WTC11 (cell line): ENCODE measurements at regions not wholly inside any gene's neighbourhood (a gene's known extent, or its start where the extent isn't known, plus 50 kb on each side); places are given as distances from the start of the nearest gene placed in this dataset.
A peak's percentile ranks its signal among the peaks of the same experiment; 100 is the strongest.

ENCODE experiments used
- ATAC-seq: fragments of 200-7000 bp; cut with Tn5 transposase; 2 replicates; pipeline ENCODE4 v1.10.0; 2021; ENCODE audit warnings: mild to moderate bottlenecking, moderate library complexity
- CTCF ChIA-PET: fragments of 300-600 bp; sonication (Branson Sonifier 250); formaldehyde crosslinking; loops from one replicate; lab custom pipeline; 2021; ENCODE audit warnings: antibody characterized with exemption; lab: Charles Lee
- POLR2A ChIA-PET: fragments of 350-600 bp; sonication (Branson Sonifier 250); formaldehyde crosslinking; loops from one replicate; lab custom pipeline; 2021; ENCODE audit warnings: antibody characterized with exemption; lab: Charles Lee
- DNase-seq: peaks from one replicate; pipeline ENCODE4 v3.0.0; 2021; ENCODE audit warnings: low spot score
- H3K27ac Mint-ChIP-seq: 2 replicates; pipeline ENCODE4 v1.8.0; 2021; ENCODE audit warnings: mixed read lengths
- H3K27me3 Mint-ChIP-seq: 2 replicates; pipeline ENCODE4 v1.8.0; 2021; ENCODE audit warnings: low read depth, mild to moderate bottlenecking, moderate library complexity, mixed read lengths
- H3K36me3 Mint-ChIP-seq: 2 replicates; pipeline ENCODE4 v1.8.0; 2021; ENCODE audit warnings: mixed read lengths
- H3K4me1 Mint-ChIP-seq: 2 replicates; pipeline ENCODE4 v1.8.0; 2022; ENCODE audit warnings: mixed read lengths
- H3K4me3 Mint-ChIP-seq: 2 replicates; pipeline ENCODE4 v1.8.0; 2021; ENCODE audit warnings: mild to moderate bottlenecking, moderate library complexity, mixed read lengths
- H3K9me3 Mint-ChIP-seq: 2 replicates; pipeline ENCODE4 v1.8.0; 2021; ENCODE audit warnings: mixed read lengths
- ATF1 ChIP-seq: sonication (generic); formaldehyde crosslinking; IDR thresholded peaks from 2 replicates; pipeline ENCODE4 v1.8.1; 2023; ENCODE audit warnings: mild to moderate bottlenecking, moderate library complexity, missing genetic modification reagents
- CREB1 ChIP-seq: sonication (generic); formaldehyde crosslinking; IDR thresholded peaks from 2 replicates; pipeline ENCODE4 v1.8.0; 2023; ENCODE audit warnings: mild to moderate bottlenecking, missing genetic modification reagents
- CREM ChIP-seq: sonication (generic); formaldehyde crosslinking; IDR thresholded peaks from 2 replicates; pipeline ENCODE4 v1.8.1; 2022; ENCODE audit warnings: mild to moderate bottlenecking, missing genetic modification reagents, moderate library complexity
- ELF4 ChIP-seq: sonication (generic); formaldehyde crosslinking; IDR thresholded peaks from 2 replicates; pipeline ENCODE4 v1.8.1; 2022; ENCODE audit warnings: low read depth, mild to moderate bottlenecking, moderate library complexity, missing genetic modification reagents
- EMX1 ChIP-seq: fragments of 250-450 bp; sonication (Bioruptor Pico); IDR thresholded peaks from 2 replicates; pipeline ENCODE4 v1.8.0; 2021; ENCODE audit warnings: mild to moderate bottlenecking
- GRHL2 ChIP-seq: fragments of 250-450 bp; sonication (Bioruptor Pico); IDR thresholded peaks from 2 replicates; pipeline ENCODE4 v1.8.0; 2022; ENCODE audit warnings: mild to moderate bottlenecking, moderate library complexity; ENCODE audit not compliant: insufficient replicate concordance, severe bottlenecking
- JAZF1 ChIP-seq: fragments of 250-450 bp; sonication (Bioruptor Pico); IDR thresholded peaks from 2 replicates; pipeline ENCODE4 v1.9.0; 2021; ENCODE audit warnings: moderate library complexity, mild to moderate bottlenecking, inconsistent platforms
- KAT7 ChIP-seq: sonication (generic); formaldehyde crosslinking; IDR thresholded peaks from 2 replicates; pipeline ENCODE4 v1.8.1; 2023; ENCODE audit warnings: missing genetic modification reagents, mild to moderate bottlenecking, borderline replicate concordance
- NFATC4 ChIP-seq: fragments of 250-450 bp; sonication (Bioruptor Pico); IDR thresholded peaks from 2 replicates; pipeline ENCODE4 v1.9.0; 2021; ENCODE audit warnings: mild to moderate bottlenecking
- NFE2L1 ChIP-seq: sonication (generic); formaldehyde crosslinking; IDR thresholded peaks from 2 replicates; pipeline ENCODE4 v1.8.1; 2023; ENCODE audit warnings: missing genetic modification reagents
- NR3C1 ChIP-seq: sonication (generic); formaldehyde crosslinking; conservative IDR thresholded peaks from 2 replicates; pipeline ENCODE4 v1.8.1; 2023; ENCODE audit warnings: low read depth, mild to moderate bottlenecking, missing genetic modification reagents
- PRRX2 ChIP-seq: fragments of 250-450 bp; sonication (Bioruptor Pico); IDR thresholded peaks from 2 replicates; pipeline ENCODE4 v1.8.0; 2021; ENCODE audit warnings: mild to moderate bottlenecking
- RELA ChIP-seq: sonication (generic); formaldehyde crosslinking; IDR thresholded peaks from 2 replicates; pipeline ENCODE4 v1.8.1; 2022; ENCODE audit warnings: missing genetic modification reagents, mild to moderate bottlenecking, borderline replicate concordance
- SOX15 ChIP-seq: fragments of 250-450 bp; sonication (Bioruptor Pico); IDR thresholded peaks from 2 replicates; pipeline ENCODE4 v1.9.0; 2021; ENCODE audit warnings: mild to moderate bottlenecking
- SP1 ChIP-seq: sonication (generic); formaldehyde crosslinking; conservative IDR thresholded peaks from 2 replicates; pipeline ENCODE4 v1.8.1; 2022; ENCODE audit warnings: missing genetic modification reagents
- ZNF423 ChIP-seq: fragments of 250-450 bp; sonication (Bioruptor Pico); IDR thresholded peaks from 2 replicates; pipeline ENCODE4 v2.1.2; 2022; ENCODE audit warnings: mild to moderate bottlenecking, moderate library complexity
- TF ChIP-seq, protein P1 (sequence below): fragments of 250-450 bp; sonication (Bioruptor Pico); IDR thresholded peaks from 2 replicates; pipeline ENCODE4 v1.8.0; 2021; ENCODE audit warnings: mild to moderate bottlenecking
- TF ChIP-seq, protein P2 (sequence below): sonication (generic); formaldehyde crosslinking; IDR thresholded peaks from 2 replicates; pipeline ENCODE4 v1.8.1; 2022; ENCODE audit warnings: low read depth, mild to moderate bottlenecking, moderate library complexity, missing genetic modification reagents, borderline replicate concordance
- TF ChIP-seq, protein P3 (sequence below): sonication (generic); formaldehyde crosslinking; IDR thresholded peaks from 2 replicates; pipeline ENCODE4 v1.8.1; 2023; ENCODE audit warnings: mild to moderate bottlenecking, missing genetic modification reagents, moderate library complexity
- TF ChIP-seq, protein P4 (sequence below): sonication (generic); formaldehyde crosslinking; IDR thresholded peaks from 2 replicates; pipeline ENCODE4 v1.8.1; 2023; ENCODE audit warnings: mild to moderate bottlenecking, missing genetic modification reagents
- TF ChIP-seq, protein P5 (sequence below): fragments of 250-450 bp; sonication (Bioruptor Pico); IDR thresholded peaks from 2 replicates; pipeline ENCODE4 v2.1.2; 2022; ENCODE audit warnings: mild to moderate bottlenecking, moderate library complexity
- TF ChIP-seq, protein P6 (sequence below): sonication (generic); formaldehyde crosslinking; conservative IDR thresholded peaks from 2 replicates; pipeline ENCODE4 v1.8.1; 2023; ENCODE audit warnings: mild to moderate bottlenecking, low read depth, missing genetic modification reagents, moderate library complexity

DNA sequence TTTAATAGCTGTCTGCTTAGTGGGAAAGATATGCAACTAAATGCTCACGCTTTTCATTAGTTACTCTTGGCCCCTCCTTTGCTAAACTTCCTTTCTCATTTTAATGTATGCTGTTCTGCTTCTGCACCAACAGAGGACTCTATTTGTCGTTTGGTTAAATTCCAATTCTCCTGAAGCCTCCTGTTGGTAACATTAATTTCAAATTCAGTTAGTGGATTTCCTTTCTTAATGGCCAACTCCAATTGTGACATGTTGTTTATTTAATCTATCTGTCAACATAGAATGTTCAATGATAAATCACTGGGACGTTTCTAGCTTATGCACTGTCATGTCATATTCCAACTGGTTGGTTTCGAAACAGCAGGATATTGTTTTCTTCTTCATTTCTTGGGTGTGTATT lies 467.4 kb upstream of the BCHE start:
- Mint-ChIP-seq H3K4me1 (peaks cover 8% of the 10 kb centered on the region), H3K27ac (no peak overlapping the region), H3K27me3 (no peaks in the 10 kb centered on the region), H3K4me3 (no peak overlapping the region), H3K9me3 (peaks cover under 1% of the 10 kb centered on the region; the same call in 1 of the 2 replicates), H3K36me3 (no peaks in the 10 kb centered on the region)
- TF ChIP-seq, protein P1, sequence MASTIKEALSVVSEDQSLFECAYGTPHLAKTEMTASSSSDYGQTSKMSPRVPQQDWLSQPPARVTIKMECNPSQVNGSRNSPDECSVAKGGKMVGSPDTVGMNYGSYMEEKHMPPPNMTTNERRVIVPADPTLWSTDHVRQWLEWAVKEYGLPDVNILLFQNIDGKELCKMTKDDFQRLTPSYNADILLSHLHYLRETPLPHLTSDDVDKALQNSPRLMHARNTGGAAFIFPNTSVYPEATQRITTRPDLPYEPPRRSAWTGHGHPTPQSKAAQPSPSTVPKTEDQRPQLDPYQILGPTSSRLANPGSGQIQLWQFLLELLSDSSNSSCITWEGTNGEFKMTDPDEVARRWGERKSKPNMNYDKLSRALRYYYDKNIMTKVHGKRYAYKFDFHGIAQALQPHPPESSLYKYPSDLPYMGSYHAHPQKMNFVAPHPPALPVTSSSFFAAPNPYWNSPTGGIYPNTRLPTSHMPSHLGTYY (CRISPR knock-in tag), result no peak
- TF ChIP-seq RELA (no peak), ZNF423 (CRISPR knock-in tag) (no peak), ATF1 (CRISPR knock-in tag) (no peak), NR3C1 (no peak), SP1 (CRISPR knock-in tag) (no peak), ELF4 (CRISPR knock-in tag) (no peak), PRRX2 (CRISPR knock-in tag) (no peak), NFATC4 (CRISPR knock-in tag) (no peak), GRHL2 (no peak), EMX1 (CRISPR knock-in tag) (no peak), SOX15 (no peak)
- TF ChIP-seq, protein P2, sequence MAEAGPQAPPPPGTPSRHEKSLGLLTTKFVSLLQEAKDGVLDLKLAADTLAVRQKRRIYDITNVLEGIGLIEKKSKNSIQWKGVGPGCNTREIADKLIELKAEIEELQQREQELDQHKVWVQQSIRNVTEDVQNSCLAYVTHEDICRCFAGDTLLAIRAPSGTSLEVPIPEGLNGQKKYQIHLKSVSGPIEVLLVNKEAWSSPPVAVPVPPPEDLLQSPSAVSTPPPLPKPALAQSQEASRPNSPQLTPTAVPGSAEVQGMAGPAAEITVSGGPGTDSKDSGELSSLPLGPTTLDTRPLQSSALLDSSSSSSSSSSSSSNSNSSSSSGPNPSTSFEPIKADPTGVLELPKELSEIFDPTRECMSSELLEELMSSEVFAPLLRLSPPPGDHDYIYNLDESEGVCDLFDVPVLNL, result no peak
- TF ChIP-seq, protein P3, sequence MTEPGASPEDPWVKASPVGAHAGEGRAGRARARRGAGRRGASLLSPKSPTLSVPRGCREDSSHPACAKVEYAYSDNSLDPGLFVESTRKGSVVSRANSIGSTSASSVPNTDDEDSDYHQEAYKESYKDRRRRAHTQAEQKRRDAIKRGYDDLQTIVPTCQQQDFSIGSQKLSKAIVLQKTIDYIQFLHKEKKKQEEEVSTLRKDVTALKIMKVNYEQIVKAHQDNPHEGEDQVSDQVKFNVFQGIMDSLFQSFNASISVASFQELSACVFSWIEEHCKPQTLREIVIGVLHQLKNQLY (CRISPR knock-in tag), result no peak
- TF ChIP-seq, protein P4, sequence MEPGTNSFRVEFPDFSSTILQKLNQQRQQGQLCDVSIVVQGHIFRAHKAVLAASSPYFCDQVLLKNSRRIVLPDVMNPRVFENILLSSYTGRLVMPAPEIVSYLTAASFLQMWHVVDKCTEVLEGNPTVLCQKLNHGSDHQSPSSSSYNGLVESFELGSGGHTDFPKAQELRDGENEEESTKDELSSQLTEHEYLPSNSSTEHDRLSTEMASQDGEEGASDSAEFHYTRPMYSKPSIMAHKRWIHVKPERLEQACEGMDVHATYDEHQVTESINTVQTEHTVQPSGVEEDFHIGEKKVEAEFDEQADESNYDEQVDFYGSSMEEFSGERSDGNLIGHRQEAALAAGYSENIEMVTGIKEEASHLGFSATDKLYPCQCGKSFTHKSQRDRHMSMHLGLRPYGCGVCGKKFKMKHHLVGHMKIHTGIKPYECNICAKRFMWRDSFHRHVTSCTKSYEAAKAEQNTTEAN (CRISPR knock-in tag), result no peak
- CTCF ChIA-PET, result interaction anchor here (1.4 kb wide), 1 partner anchor 13 kb away, joined by 3 read pairs; no protein-coding TSS in a partner anchor
- ATAC-seq (peak; percentile 65), DNase-seq (no peak)
- POLR2A ChIA-PET, result no interaction called here

DNA sequence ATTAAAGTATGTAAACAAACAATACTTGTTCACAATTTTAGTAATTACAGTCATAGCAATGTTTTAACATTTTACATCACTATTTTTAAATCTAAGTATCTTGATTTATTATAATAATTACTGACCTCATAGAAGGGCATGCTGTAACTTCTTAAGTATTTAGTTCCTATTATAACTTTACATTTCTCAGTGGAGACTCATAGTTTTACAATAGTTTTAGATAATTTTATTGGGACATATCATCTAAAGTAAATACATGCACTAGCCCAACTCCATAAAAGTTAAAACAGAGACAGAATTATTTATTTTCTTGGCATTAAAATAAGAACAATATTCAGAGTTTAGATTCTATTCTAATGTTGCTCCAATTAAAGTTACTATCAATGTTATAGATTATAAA lies 466.5 kb upstream of the BCHE start:
- POLR2A ChIA-PET, result no interaction called here
- no peak for ATAC-seq
- H3K4me1 Mint-ChIP-seq, result peaks cover 8% of the 10 kb centered on the region

More for the DNA sequence above, 466.5 kb upstream of the BCHE start:
- Mint-ChIP-seq H3K36me3 (no peaks in the 10 kb centered on the region), H3K27me3 (no peaks in the 10 kb centered on the region), H3K9me3 (no peaks in the 10 kb centered on the region), H3K4me3 (no peak overlapping the region), H3K27ac (no peak overlapping the region)
- TF ChIP-seq, protein P5, sequence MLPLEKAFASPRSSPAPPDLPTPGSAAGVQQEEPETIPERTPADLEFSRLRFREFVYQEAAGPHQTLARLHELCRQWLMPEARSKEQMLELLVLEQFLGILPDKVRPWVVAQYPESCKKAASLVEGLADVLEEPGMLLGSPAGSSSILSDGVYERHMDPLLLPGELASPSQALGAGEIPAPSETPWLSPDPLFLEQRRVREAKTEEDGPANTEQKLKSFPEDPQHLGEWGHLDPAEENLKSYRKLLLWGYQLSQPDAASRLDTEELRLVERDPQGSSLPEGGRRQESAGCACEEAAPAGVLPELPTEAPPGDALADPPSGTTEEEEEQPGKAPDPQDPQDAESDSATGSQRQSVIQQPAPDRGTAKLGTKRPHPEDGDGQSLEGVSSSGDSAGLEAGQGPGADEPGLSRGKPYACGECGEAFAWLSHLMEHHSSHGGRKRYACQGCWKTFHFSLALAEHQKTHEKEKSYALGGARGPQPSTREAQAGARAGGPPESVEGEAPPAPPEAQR (CRISPR knock-in tag), result no peak
- TF ChIP-seq JAZF1 (no peak), KAT7 (CRISPR knock-in tag) (no peak), CREB1 (CRISPR knock-in tag) (no peak), PRRX2 (CRISPR knock-in tag) (no peak), CREM (no peak), NFE2L1 (CRISPR knock-in tag) (no peak)
- TF ChIP-seq, protein P6, sequence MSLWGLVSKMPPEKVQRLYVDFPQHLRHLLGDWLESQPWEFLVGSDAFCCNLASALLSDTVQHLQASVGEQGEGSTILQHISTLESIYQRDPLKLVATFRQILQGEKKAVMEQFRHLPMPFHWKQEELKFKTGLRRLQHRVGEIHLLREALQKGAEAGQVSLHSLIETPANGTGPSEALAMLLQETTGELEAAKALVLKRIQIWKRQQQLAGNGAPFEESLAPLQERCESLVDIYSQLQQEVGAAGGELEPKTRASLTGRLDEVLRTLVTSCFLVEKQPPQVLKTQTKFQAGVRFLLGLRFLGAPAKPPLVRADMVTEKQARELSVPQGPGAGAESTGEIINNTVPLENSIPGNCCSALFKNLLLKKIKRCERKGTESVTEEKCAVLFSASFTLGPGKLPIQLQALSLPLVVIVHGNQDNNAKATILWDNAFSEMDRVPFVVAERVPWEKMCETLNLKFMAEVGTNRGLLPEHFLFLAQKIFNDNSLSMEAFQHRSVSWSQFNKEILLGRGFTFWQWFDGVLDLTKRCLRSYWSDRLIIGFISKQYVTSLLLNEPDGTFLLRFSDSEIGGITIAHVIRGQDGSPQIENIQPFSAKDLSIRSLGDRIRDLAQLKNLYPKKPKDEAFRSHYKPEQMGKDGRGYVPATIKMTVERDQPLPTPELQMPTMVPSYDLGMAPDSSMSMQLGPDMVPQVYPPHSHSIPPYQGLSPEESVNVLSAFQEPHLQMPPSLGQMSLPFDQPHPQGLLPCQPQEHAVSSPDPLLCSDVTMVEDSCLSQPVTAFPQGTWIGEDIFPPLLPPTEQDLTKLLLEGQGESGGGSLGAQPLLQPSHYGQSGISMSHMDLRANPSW (CRISPR knock-in tag), result no peak
- no peak for DNase-seq
- CTCF ChIA-PET, result no interaction called here
